Calu3 (cell line): ENCODE measurements at regions not wholly inside any gene's neighbourhood (a gene's known extent, or its start where the extent isn't known, plus 50 kb on each side); places are given as distances from the start of the nearest gene placed in this dataset.

Experiments
- BruUV-seq: library from RNA; stranded (reverse); fragments of 400-500 nt; replicated peaks from 2 replicates; lab custom pipeline; 2021; lab: Mats Ljungman, UMichigan
- CTCF ChIA-PET: fragments of 300-600 bp; sonication (Branson Sonifier 250); formaldehyde crosslinking; loops from one replicate; lab custom pipeline; 2022; ENCODE audit warnings: antibody characterized with exemption; lab: Charles Lee
- DNase-seq: peaks from one replicate; pipeline ENCODE4 v3.0.0; 2022
- H3K27ac Mint-ChIP-seq: one replicate; pipeline ENCODE4 v1.8.0; 2022; ENCODE audit warnings: mixed read lengths; ENCODE audit not compliant: unreplicated experiment
- H3K27me3 Mint-ChIP-seq: one replicate; pipeline ENCODE4 v1.8.0; 2022; ENCODE audit warnings: mixed read lengths; ENCODE audit not compliant: unreplicated experiment
- H3K36me3 Mint-ChIP-seq: one replicate; pipeline ENCODE4 v1.8.0; 2022; ENCODE audit warnings: mild to moderate bottlenecking, moderate library complexity, mixed read lengths; ENCODE audit not compliant: insufficient read depth, unreplicated experiment
- H3K4me1 Mint-ChIP-seq: one replicate; pipeline ENCODE4 v1.8.0; 2022; ENCODE audit warnings: mild to moderate bottlenecking, low read depth, mixed read lengths; ENCODE audit not compliant: unreplicated experiment
- H3K4me3 Mint-ChIP-seq: one replicate; pipeline ENCODE4 v1.8.0; 2022; ENCODE audit warnings: mild to moderate bottlenecking, low read depth, moderate library complexity, mixed read lengths; ENCODE audit not compliant: unreplicated experiment
- H3K9me3 Mint-ChIP-seq: one replicate; pipeline ENCODE4 v1.8.0; 2022; ENCODE audit warnings: low read depth, mixed read lengths; ENCODE audit not compliant: unreplicated experiment
- CTCF ChIP-seq: fragments of 200-600 bp; IDR thresholded peaks from one replicate; pipeline ENCODE4 v1.8.0; 2022; ENCODE audit warnings: antibody characterized with exemption; ENCODE audit not compliant: unreplicated experiment
- intact Hi-C: fragments of 100-400 bp; cut with micrococcal nuclease; formaldehyde crosslinking; loops from one replicate; pipeline ENCODE4 v1.10.0; 2022; ENCODE audit not compliant: unreplicated experiment

DNA sequence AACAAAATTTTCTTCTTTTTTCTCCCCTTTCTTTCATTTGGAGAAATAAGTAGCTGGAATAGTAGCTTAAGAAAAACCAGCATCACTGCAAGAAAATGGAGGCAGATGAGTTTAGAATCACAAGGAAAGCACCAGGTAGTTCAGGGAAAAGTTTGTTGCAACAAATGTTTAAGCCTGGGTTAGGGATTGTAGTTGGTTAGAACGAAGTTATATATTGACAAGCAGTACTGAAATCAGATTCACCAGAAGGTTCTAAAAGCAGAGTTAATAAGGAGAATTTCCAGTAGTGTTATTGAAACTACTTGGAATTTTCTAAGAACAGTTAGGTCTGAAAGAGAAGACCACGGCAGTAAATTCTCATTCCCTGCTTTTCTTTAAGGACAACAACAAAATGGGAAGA lies 70.2 kb downstream of the BMP2 start:
- BruUV-seq: no TSS peak
- TF ChIP-seq CTCF: no peak
- no peaks in the 10 kb centered on the region for H3K36me3 Mint-ChIP-seq
- no peak for DNase-seq
- H3K9me3 Mint-ChIP-seq: no peaks in the 10 kb centered on the region
- peaks cover 16% of the 10 kb centered on the region for H3K27me3 Mint-ChIP-seq
- H3K4me1 Mint-ChIP-seq: no peaks in the 10 kb centered on the region
- intact Hi-C loops: no loop called here
- H3K27ac Mint-ChIP-seq: no peak overlapping the region
- CTCF ChIA-PET: no interaction called here
- no peak overlapping the region for H3K4me3 Mint-ChIP-seq

DNA sequence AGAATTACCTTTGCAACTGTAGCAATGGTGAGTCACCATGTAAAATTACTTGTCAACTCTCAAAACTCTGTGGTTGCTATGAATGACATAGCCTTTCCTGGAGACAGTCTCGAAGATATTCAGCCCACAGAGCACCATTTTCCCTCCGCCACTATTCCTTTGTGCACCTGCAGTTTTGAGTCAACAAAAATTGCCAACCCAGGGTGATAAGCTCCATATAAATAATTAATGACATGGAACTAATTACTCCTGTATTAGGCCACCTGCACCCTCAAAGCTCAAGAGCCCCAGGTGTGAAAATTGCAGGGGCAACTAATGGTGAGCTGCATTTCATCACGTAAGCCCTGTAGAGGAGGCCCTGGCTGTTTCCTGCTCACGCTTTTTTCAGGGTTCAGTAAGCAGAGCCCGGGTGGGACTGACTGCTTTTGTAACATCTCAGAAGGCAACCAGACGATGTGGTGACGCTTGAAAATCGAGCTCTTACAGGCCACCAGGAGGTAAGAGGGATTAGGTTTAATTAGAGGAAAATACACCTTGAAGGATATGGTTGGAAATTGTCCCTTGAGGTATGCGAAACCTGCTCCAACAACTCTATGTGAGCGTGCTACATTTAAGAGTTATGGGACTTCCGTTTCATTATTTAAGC lies 70.8 kb downstream of the BMP2 start:
- Mint-ChIP-seq H3K9me3 (no peaks in the 10 kb centered on the region), H3K4me1 (no peaks in the 10 kb centered on the region), H3K27ac (no peak overlapping the region), H3K4me3 (no peak overlapping the region), H3K36me3 (no peaks in the 10 kb centered on the region), H3K27me3 (peaks cover 16% of the 10 kb centered on the region)
- no peak for TF ChIP-seq CTCF
- intact Hi-C loops: no loop called here
- DNase-seq: no peak
- no TSS peak for BruUV-seq
- CTCF ChIA-PET: no interaction called here

- Mint-ChIP-seq H3K27me3 (peaks cover 16% of the 10 kb centered on the region), H3K27ac (no peak overlapping the region), H3K4me1 (no peaks in the 10 kb centered on the region), H3K4me3 (no peak overlapping the region), H3K9me3 (no peaks in the 10 kb centered on the region), H3K36me3 (no peaks in the 10 kb centered on the region)
- DNase-seq: no peak
- no TSS peak for BruUV-seq
- CTCF ChIA-PET: no interaction called here
- intact Hi-C loops: no loop called here
- no peak for TF ChIP-seq CTCF
Observed at GRCh38 chr20:6841128-6841527, 73.6 kb downstream of the BMP2 start.

DNA sequence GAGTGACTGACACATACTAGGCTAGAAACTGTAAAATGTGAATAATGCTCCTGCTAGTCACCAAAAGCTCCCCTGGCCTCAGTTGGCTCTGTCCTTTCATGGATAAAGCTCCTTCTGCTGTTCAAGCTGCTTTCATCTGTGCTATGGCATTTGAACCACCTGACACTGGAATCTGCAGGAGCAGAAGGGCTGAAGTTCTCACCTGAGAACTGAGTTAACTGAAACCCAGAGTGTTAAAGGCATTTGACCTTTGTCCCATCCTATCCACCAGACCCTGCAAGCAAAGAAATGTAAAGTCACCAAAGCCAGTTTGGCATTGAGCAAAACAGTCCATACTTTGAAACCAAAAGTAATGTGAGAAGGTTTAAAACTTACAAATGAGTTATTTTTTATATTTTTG lies 77.7 kb downstream of the BMP2 start:
- intact Hi-C loops: no loop called here
- Mint-ChIP-seq H3K4me3 (no peak overlapping the region), H3K4me1 (no peaks in the 10 kb centered on the region), H3K27ac (no peak overlapping the region), H3K36me3 (no peaks in the 10 kb centered on the region), H3K9me3 (no peaks in the 10 kb centered on the region), H3K27me3 (peaks cover 16% of the 10 kb centered on the region)
- DNase-seq: no peak
- no peak for TF ChIP-seq CTCF
- CTCF ChIA-PET: no interaction called here
- no TSS peak for BruUV-seq
